ENCODE measurements at regions not wholly inside any gene's neighbourhood (a gene's known extent, or its start where the extent isn't known, plus 50 kb on each side); places are given as distances from the start of the nearest gene placed in this dataset.

DNA sequence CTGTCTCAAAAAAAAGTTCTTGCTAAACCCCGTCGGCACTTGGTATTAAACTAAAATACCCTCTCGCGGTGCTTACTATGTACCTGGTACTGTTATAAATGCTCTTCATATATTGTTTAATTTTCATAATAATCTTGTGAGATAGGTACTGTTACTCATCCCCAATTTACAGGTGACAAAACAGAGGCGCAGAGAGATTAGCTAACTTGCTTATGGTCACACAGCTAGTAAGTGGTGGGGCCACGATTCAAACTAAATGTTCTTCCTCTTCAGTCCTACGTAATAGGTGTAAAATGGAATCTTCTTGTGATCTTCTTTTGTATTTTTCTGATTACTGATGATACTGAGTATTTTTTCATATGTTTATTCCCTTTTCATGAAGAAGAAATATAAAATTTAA is 51.3 kb downstream of the TET3 start:
- no peaks in the 10 kb centered on the region for H3K36me3 ChIP-seq (ENCODE audit: control insufficient read depth, insufficient read depth, low read length)

DNA sequence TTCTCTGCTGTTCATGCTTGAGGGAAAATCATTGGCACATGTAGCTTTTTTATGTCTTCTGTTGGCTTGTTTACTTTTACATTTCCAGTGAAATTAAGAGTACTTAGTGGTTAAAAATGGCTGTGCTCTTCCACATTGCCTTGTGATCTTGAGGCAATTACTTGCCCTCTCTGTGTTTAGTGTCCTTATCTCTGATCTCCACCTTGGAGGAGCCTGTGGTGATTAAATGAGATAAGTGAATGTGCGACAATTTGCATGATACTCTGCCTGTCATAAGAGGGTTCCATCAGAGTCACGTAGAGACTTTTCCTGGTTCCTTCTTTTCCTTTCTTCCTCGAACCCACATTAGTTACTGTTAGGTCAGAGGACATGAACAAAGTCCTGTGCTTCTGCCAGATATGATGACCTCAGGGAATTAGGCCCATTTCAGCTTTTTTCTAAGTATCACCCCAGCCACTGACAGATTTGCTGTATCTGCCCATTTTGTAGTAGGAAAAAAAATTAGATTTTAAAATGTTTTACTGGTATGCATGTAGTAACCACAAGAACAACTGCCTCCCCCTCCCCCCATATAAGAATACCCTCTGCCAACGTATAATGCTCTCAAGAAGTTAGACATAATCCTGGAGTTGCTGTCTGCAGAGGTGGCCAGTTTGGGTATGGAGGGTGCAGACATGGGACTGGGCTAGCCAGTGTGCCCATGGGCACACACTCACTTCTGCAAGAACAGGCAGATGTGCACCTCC is 51.9 kb downstream of the TET3 start:
- H3K27me3 ChIP-seq (ENCODE audit: control insufficient read depth, insufficient read depth, low read length): no peaks in the 10 kb centered on the region
- TF ChIP-seq CTCF (IDR thresholded peaks at IDR 0.05; ENCODE audit: insufficient read depth, low read depth, low read length): no peak
- ChIA-PET CTCF (interaction anchor here (0.7 kb wide), 1 partner anchor 9 kb away, joined by 3 read pairs; no protein-coding TSS in a partner anchor), POLR2A (interaction anchor here (0.5 kb wide), 1 partner anchor 33 kb away, joined by 3 read pairs; no protein-coding TSS in a partner anchor)
- no peak overlapping the region for H3K4me3 ChIP-seq (ENCODE audit: low read depth, low read length)
- no peaks in the 10 kb centered on the region for H3K36me3 ChIP-seq (ENCODE audit: control insufficient read depth, insufficient read depth, low read length)
- no peak for DNase-seq (ENCODE audit: low read depth)

More for the DNA sequence above, 51.3 kb downstream of the TET3 start:
- Histone ChIP-seq H3K27me3 (ENCODE audit: control insufficient read depth, insufficient read depth, low read length) (no peaks in the 10 kb centered on the region), H3K4me3 (ENCODE audit: low read depth, low read length) (no peak overlapping the region)
- DNase-seq (ENCODE audit: low read depth): no peak
- CTCF ChIA-PET: interaction anchor here (0.7 to 0.8 kb wide), 2 partner anchors 9 to 15 kb away, joined by 3 read pairs; no protein-coding TSS in a partner anchor
- POLR2A ChIA-PET: no interaction called here
- TF ChIP-seq CTCF (IDR thresholded peaks at IDR 0.05; ENCODE audit: insufficient read depth, low read depth, low read length): no peak

DNA sequence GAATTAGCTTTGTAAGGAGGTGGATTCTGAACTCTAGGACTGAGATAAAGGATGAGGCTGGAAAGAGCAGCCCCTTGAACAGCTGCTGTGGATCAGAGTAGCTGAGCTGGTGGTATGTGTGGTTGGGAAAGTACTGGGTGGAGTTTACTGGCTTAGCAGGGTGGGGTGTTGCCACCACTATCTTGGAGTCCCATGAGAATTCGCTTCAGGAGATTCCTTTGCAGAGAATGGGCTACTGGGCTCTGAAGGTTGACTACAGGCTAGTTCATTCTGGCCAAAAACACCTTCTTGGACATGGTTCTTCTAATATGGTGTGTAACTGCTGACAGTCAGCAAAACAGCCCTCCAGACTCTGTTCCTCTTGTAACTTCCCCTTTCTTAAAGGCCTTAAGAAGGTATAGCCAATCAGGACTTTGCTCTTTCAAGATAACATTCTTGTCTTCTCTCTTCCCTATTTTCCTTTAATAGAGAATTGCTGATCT is 52.7 kb downstream of the TET3 start:
- Histone ChIP-seq H3K4me3 (ENCODE audit: low read depth, low read length) (no peak overlapping the region), H3K36me3 (ENCODE audit: control insufficient read depth, insufficient read depth, low read length) (no peaks in the 10 kb centered on the region), H3K27me3 (ENCODE audit: control insufficient read depth, insufficient read depth, low read length) (no peaks in the 10 kb centered on the region)
- ChIA-PET POLR2A (interaction anchor here (0.5 kb wide), 1 partner anchor 34 kb away, joined by 3 read pairs; no protein-coding TSS in a partner anchor), CTCF (no interaction called here)
- TF ChIP-seq CTCF (IDR thresholded peaks at IDR 0.05; ENCODE audit: insufficient read depth, low read depth, low read length): no peak
- no peak for DNase-seq (ENCODE audit: low read depth)

DNA sequence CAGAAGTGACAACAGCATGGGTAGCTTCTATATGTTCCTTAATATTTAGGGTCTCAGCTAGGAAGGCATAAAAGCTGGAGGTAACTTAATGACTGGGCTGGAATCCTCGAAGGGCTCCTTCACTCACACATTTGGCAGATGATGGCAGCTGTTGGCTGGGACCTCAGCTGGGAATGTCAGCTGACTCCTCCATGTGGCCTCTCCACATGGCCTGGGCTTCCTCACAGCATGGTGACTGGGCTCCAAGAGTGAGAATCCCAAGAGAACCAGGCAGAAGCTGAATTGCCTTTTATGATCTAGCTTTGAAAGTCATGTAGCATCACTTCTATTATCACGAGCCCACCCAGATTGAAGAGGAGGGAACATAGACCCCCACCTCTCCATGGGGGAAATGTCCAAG is 54.9 kb downstream of the TET3 start:
- ChIA-PET CTCF (interaction anchor here (0.8 kb wide), 1 partner anchor 25 kb away, joined by 3 read pairs; no protein-coding TSS in a partner anchor), POLR2A (no interaction called here)
- no peak overlapping the region for H3K4me3 ChIP-seq (ENCODE audit: low read depth, low read length)
- no peaks in the 10 kb centered on the region for H3K36me3 ChIP-seq (ENCODE audit: control insufficient read depth, insufficient read depth, low read length)
- no peak for DNase-seq (ENCODE audit: low read depth)
- no peak for TF ChIP-seq CTCF (IDR thresholded peaks at IDR 0.05; ENCODE audit: insufficient read depth, low read depth, low read length)
- H3K27me3 ChIP-seq (ENCODE audit: control insufficient read depth, insufficient read depth, low read length): no peaks in the 10 kb centered on the region

DNA sequence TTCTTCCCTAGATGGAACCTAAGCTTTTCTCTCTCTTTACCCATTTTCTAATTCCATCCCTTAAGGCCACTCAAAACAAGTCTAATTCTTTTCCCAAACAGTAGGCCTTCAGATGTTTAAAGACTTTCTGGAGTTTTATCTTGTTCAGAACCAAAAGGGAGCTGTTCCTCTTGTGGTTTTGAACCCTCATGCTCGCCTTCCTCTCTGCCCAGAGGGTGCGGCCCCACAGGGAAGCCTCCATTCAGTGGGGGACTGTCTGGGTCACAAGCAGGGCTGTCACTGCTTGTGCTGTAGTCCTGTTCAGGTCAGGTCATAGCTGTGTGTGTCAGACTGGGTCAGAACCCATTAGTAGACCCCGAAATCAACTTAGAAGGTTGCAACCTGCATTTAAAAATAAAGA is 56.5 kb downstream of the TET3 start:
- H3K4me3 ChIP-seq (ENCODE audit: low read depth, low read length): no peak overlapping the region
- no peaks in the 10 kb centered on the region for H3K27me3 ChIP-seq (ENCODE audit: control insufficient read depth, insufficient read depth, low read length)
- no peak for DNase-seq (ENCODE audit: low read depth)
- ChIA-PET POLR2A (no interaction called here), CTCF (interaction anchor here (1.0 to 1.2 kb wide), 2 partner anchors 23 to 41 kb away, joined by 3 to 4 read pairs; no protein-coding TSS in a partner anchor)
- no peak for TF ChIP-seq CTCF (IDR thresholded peaks at IDR 0.05; ENCODE audit: insufficient read depth, low read depth, low read length)
- H3K36me3 ChIP-seq (ENCODE audit: control insufficient read depth, insufficient read depth, low read length): no peaks in the 10 kb centered on the region
